PFSK-1 (cell line): ENCODE measurements at regions not wholly inside any gene's neighbourhood (a gene's known extent, or its start where the extent isn't known, plus 50 kb on each side); places are given as distances from the start of the nearest gene placed in this dataset.

Experiments
- POLR2AphosphoS5 ChIP-seq: IDR thresholded peaks from 2 replicates; pipeline ENCODE4 v1.6.1; 2012; ENCODE audit warnings: low read depth, mild to moderate bottlenecking, control low read depth, low read length, moderate library complexity
- REST ChIP-seq, 2 experiments: IDR thresholded peaks; 2 replicates each; pipeline versions ENCODE4 v1.6.1 to v1.8.0; 2011 to 2012; ENCODE audit warnings: low read depth in 2 of 2, low read length in 2 of 2, control low read depth in 1 of 2, inconsistent platforms in 1 of 2, mild to moderate bottlenecking in 1 of 2, moderate library complexity in 1 of 2; ENCODE audit not compliant: insufficient read depth in 1 of 2
- TAF1 ChIP-seq: IDR thresholded peaks from 2 replicates; pipeline ENCODE4 v1.6.1; 2012; ENCODE audit warnings: low read length, control low read depth, borderline replicate concordance; ENCODE audit not compliant: insufficient read depth

GRCh38 chr4:117224256-117224655 lies 138.9 kb upstream of the TRAM1L1 start:
- TF ChIP-seq POLR2AphosphoS5 (no peak), TAF1 (no peak), REST (IDR thresholded peaks at IDR 0.05; ENCODE audit: insufficient read depth in 1 of 2, low read depth in 2 of 2, low read length in 2 of 2) (no peak)
